GM12874 (cell line): ENCODE measurements at regions not wholly inside any gene's neighbourhood (a gene's known extent, or its start where the extent isn't known, plus 50 kb on each side); places are given as distances from the start of the nearest gene placed in this dataset.

Source experiments
- TF ChIP-seq, protein P1 (sequence below): IDR thresholded peaks from 2 replicates; pipeline ENCODE4 v1.5.1; 2011; ENCODE audit warnings: low read depth, mild to moderate bottlenecking, control low read depth, low read length, moderate library complexity; ENCODE audit not compliant: insufficient read depth

DNA sequence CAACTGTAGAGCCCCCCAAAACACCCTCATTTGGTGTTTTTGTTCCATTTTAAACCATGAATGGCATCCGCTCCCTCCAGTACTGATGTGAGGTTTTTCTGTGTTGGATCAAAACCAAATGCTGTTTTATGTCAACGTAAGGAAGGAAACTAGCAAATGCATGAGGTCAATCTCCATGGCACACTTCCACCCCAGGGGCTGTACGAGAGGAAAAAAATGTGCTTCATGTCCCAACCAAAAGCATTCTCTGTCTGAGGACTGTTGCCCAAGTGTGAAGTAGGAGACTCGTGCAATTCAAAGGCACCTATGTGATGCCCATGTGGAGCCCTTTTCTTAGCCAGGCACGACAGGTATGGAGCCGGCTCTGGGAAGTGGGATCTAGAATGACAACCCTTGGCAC is 180.3 kb upstream of the MKI67 start:
- TF ChIP-seq, protein P1, sequence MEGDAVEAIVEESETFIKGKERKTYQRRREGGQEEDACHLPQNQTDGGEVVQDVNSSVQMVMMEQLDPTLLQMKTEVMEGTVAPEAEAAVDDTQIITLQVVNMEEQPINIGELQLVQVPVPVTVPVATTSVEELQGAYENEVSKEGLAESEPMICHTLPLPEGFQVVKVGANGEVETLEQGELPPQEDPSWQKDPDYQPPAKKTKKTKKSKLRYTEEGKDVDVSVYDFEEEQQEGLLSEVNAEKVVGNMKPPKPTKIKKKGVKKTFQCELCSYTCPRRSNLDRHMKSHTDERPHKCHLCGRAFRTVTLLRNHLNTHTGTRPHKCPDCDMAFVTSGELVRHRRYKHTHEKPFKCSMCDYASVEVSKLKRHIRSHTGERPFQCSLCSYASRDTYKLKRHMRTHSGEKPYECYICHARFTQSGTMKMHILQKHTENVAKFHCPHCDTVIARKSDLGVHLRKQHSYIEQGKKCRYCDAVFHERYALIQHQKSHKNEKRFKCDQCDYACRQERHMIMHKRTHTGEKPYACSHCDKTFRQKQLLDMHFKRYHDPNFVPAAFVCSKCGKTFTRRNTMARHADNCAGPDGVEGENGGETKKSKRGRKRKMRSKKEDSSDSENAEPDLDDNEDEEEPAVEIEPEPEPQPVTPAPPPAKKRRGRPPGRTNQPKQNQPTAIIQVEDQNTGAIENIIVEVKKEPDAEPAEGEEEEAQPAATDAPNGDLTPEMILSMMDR, result no peak

DNA sequence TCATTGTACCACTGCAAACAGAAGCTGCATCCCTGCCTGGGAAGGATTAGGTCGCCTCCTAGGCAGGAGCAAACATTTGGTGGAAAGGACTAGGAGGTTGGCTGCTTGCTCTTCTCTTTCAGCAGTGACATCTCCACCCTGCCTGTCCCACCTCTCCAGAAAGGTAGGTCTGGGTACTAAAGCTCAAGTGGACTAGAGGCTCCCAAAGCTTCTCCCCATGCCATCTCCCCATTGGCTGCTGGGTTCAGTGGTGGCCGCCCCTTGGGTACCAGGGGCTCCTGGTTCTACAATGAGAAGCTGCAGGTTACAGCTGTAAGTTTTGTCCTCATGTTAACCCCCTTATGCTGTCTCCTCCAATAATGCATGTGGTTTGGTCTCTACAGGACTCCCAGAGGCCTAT is 180.7 kb upstream of the MKI67 start:
- TF ChIP-seq, protein P1, result no peak

GRCh38 chr10:128307820-128308219 is 181.6 kb upstream of the MKI67 start:
- TF ChIP-seq, protein P1, result no peak

DNA sequence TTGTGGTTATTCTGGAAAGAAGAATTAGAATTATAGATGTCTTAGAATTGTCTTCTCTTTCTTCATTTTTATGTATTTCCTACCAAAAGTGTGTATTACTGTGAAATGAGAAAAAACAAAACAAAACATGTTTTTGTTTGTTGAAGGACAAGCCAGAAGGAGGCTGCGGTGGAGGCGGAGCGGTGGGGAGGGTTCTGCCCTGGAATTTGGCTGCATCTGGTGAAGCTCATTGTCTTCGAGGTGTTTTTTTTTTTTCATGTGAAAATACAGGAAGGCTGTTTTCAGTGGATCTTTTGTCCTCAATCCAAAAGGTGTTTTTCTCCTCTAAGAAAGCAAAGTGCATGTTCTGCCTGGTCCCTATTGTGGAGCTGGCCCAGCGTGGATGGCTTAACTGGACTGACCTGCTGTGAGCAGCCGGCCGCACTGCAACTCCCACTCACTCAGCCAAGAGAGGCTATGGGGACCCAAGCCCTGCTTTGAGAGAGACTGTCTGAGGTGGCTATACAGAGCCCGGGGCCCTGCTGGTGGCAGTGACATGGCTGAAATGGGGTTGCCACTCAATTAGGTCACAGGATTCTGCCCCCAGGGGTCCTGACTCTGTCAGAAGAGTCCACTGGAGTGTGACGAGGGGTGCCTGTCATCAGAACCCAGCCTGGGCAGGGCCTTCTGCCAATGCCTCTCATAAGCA is 184.9 kb upstream of the MKI67 start:
- TF ChIP-seq, protein P1, result no peak

- TF ChIP-seq, protein P1, result no peak
Measured at GRCh38 chr10:128312250-128312649, 186.0 kb upstream of the MKI67 start.

DNA sequence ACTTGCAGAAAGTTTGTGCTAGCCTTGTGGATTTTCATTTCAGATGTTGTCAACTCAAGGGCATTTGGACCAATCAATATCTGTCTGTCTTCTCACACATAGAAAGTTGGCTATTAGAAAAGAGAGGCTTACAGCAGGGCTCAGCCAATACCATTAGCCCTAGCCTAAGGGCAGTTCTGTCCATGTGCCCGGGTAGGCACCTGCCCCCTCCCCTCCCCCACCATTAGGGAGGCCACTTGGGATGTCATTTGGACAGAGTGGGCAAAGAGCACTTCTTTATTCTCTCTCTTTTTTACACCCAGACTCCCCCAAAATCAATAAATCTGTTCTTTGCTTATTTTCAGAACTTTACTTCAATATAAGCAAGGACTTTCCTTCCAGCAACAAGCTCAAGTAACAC is 188.5 kb upstream of the MKI67 start:
- TF ChIP-seq, protein P1, result no peak

DNA sequence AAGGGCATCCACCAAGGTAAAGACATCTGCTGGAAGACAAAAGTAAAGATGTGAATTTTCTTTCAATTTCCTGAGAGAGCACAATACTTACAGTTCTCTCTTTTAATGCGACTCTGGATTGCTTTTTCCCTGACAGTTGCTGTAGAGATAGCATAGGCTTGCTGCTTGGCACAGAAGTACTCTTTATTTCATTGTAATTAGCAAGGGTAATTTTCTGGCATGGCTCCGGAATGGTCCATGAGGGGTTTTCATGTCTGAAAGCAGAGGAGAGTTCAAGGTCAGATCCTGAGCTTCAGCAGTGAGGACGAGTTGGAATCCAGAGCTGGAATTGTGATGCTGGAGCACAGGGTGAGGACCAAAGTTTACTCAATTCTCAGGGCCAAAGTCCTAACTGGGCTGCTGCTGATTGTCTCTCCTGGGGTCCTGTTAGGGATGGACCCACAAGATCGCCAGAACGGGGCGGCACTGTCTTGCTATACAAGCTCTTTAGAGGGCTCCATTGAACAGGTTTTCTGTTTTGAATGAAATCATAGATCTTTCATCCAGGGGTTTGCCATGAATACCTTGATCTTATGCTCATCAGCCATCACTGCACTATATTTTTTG is 190.0 kb upstream of the MKI67 start:
- TF ChIP-seq, protein P1, result no peak
